ENCODE measurements at regions not wholly inside any gene's neighbourhood (a gene's known extent, or its start where the extent isn't known, plus 50 kb on each side); places are given as distances from the start of the nearest gene placed in this dataset.
"Not testable (repeated sequence)": the region's sequence is repeated elsewhere in the genome, so short reads cannot be mapped to it uniquely, and the experiment has no call there.

GRCh38 chr3:75242012-75242735, 422.0 kb upstream of the FRG2C start:
- DNase-seq (ENCODE audit: low spot score): no peak

- DNase-seq (ENCODE audit: low spot score): no peak
Observed at GRCh38 chr3:75248974-75249373, 415.2 kb upstream of the FRG2C start.

- DNase-seq (ENCODE audit: low spot score): no peak
Observed at GRCh38 chr3:75254685-75255084, 409.4 kb upstream of the FRG2C start.

GRCh38 chr3:75258825-75259683, 405.1 kb upstream of the FRG2C start:
- peak; percentile 22 for DNase-seq (ENCODE audit: low spot score)

DNA sequence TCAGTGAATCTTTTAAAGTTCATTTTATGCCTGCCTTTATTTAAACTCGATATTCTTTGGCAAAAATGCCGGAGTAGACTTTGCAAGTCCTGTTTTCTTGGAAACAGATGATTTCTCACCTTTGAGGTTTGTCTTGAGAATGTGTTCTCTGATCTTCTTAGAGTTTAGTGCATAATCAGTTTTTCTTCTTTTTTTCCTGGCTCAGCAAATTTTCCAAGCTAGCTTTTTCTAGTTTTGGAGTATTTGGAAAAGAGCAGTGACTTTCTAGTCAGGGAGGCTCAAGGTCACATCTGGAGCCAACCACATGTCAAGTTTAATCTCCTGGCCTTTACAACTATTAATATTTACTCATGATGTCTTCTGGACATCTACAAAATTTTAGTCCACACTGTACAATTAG, 403.2 kb upstream of the FRG2C start:
- DNase-seq (ENCODE audit: low spot score): not testable (repeated sequence)

GRCh38 chr3:75262661-75263060, 401.5 kb upstream of the FRG2C start:
- no peak for DNase-seq (ENCODE audit: low spot score)

DNA sequence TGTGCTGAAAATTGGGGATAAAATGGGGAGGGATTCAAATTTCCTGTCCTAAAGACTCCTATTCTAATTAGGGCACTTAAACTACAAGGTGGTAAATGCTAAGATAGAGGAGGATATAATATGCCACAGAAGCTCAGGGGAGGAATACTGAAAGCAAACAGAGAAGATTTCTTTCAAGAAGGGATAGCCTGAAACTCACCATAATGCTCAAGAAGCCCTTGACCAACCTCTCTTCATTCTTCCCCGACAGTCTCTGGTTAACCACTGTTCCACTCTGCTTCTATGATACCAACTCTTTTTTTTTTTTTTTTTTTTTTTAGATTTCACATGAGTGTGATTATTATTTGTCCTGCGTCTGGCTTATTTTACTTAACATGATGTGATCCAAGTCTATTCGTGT, 398.2 kb upstream of the FRG2C start:
- no peak for DNase-seq (ENCODE audit: low spot score)

GRCh38 chr3:75268576-75268975, 395.6 kb upstream of the FRG2C start:
- DNase-seq (ENCODE audit: low spot score): not testable (repeated sequence)

DNA sequence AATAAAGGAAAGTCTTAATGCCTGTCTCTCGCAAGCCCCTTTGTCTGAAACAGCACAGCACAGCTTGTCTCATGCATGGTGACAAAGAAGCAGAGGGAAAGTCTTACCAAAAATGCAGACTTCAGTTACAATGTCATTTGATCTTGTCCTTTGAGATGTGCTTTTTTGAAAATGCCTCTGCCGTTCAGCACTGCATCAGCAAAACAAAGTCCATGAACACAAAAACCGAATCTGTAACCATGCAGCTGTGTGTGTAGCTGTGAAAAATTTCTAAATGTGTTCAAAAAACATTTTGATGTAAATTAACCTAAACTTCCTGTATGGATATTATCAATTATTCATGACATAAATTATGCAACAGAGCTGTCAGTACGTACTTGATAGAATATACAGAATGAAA, 391.9 kb upstream of the FRG2C start:
- DNase-seq (ENCODE audit: low spot score): not testable (repeated sequence)

- DNase-seq (ENCODE audit: low spot score): no peak
Observed at GRCh38 chr3:75272691-75273090, 391.4 kb upstream of the FRG2C start.

DNA sequence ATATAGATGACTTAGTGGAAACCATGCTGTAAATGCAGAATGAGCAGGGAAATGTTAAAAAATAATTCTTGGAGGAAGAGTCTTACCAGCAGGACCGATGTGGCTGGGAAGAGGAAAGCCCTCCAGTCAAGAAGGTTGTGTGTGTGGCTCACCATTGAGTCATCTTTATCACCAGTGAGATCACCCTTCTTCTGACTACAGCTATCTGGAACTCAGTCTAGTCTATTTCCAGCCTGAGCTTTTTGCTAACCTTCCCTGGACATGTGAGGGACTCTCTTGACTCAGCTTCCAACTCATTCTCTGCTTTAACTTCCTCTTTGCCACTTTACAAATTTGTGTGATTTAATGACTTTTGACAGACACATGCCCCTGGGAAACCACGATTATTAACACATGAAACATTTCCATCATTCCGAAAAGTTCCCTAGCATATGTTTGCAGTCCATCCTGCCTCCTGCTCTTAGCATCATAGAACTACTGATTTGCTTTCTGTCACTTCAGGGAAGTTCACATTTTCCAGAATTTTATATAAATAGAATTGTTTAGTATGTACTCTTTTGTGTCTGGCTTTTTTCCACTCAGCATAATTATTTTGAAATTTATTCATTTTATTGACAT, 378.5 kb upstream of the FRG2C start:
- not testable (repeated sequence) for DNase-seq (ENCODE audit: low spot score)

DNA sequence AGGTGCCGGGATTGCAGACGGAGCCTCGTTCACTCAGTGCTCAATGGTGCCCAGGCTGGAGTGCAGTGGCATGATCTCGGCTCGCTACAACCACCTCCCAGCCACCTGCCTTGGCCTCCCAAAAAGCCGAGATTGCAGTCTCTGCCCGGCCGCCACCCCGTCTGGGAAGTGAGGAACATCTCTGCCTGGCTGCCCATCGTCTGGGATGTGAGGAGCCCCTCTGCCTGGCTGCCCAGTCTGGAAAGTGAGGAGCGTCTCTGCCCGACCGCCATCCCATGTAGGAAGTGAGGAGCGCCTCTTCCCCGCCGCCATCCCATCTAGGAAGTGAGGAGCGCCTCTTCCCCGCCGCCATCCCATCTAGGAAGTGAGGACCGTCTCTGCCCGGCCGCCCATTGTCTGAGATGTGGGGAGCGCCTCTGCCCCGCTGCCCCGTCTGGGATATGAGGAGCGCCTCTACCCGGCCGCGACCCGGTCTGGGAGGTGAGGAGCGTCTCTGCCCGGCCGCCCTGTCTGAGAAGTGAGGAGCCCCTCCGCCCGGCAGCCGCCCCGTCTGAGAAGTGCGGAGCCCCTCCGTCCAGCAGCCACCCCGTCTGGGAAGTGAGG, 375.1 kb upstream of the FRG2C start:
- not testable (repeated sequence) for DNase-seq (ENCODE audit: low spot score)

DNA sequence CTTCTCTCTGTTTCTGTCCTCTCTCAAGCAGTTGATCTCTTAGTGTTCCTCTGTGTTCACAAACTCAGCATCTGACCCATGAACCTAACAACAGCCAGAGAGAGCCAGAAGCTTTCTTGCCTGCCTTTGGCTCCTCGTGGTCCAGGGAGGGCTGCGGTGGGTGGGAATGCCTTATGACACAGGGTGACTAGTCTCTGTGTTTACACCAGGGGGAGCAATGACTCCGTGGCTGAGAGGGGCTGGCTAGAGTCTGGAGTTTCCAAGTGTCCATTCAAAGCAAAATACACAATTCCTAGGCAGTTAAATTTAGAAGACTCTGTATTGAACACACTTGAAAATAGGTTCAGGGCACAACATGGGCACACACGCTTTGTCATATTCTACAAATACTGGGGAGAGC, 370.0 kb upstream of the FRG2C start:
- DNase-seq (ENCODE audit: low spot score): peak; percentile 6

- no peak for DNase-seq (ENCODE audit: low spot score)
Observed at GRCh38 chr3:75295013-75295412, 369.1 kb upstream of the FRG2C start.

- DNase-seq (ENCODE audit: low spot score): no peak
Observed at GRCh38 chr3:75296858-75297257, 367.3 kb upstream of the FRG2C start.

DNA sequence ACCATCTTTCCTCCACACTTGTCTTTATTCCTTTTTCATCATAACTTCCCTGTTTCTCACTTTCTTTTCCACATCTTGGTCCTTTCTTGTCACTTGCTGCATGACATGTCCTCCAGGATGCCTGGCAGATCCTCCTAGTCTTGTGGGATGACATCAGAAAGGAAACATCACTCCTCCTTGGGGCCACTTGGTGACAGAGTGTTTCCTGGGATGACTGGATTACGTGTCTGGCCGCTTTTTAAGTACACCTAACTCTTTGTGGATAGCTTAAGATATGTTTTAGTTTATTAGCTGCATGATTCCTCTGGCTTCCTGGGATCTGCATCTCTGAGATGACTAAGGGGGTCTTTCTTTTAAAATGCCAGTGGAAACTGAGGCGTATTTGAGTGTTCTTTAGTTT, 363.5 kb upstream of the FRG2C start:
- no peak for DNase-seq (ENCODE audit: low spot score)

- not testable (repeated sequence) for DNase-seq (ENCODE audit: low spot score)
Observed at GRCh38 chr3:75301050-75301449, 363.1 kb upstream of the FRG2C start.

- no peak for DNase-seq (ENCODE audit: low spot score)
Observed at GRCh38 chr3:75303741-75304140, 360.4 kb upstream of the FRG2C start.

DNA sequence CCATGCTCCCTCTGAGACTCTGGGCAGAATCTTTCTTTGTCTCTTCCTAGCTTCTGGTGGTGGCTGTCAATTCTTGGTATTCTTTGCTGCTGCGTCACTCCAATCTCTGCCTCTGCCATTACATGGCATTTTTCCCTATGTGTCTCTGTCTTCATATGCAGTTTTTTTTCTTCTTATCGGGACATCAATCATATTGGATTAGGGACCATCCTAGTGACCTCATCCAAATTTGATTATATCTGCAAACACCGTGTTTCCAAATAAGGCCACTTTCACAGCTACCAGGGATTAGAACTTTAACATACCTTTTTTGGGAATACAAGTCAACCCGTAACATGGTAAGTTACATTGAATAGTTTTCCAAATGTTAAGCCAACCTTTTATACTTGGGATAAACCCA, 358.2 kb upstream of the FRG2C start:
- DNase-seq (ENCODE audit: low spot score): no peak

GRCh38 chr3:75311306-75311705, 352.8 kb upstream of the FRG2C start:
- DNase-seq (ENCODE audit: low spot score): not testable (repeated sequence)

DNA sequence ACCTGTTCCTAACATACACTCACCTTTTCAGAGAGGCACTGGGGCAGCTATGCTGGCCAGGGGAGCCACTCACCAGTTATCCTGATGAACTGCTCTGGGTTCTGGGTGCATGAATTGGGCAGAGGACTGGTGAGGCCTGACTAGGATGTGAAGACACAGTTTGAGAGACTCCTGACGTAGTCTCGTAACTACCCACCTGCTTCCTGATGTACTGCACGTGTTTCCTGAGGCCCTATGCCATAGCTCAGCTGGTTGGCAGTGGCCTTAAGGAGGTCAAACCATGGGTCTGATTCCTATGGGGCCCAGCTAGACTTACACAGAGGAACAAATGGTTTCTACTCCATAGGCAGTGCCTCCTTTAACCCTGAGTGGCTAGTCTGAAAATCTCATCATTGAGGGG, 351.7 kb upstream of the FRG2C start:
- not testable (repeated sequence) for DNase-seq (ENCODE audit: low spot score)

DNA sequence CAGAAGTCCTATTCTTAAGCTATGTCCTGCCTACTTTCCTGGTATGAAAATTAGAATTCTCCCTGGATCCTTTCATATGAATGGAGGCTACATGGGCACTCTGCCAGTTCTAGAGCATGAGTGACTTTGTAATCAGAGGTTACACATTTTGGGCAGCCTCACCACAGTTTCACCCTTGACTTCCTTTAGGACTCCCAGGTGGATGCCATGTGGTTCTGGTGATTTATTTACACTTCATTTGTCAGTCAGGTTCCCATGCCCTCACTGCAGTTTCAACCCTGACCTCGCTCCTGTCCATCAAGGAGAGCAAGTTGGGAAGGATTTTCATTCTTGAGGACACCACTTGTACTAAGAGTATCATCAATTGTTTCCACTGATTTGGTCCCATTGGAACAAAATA, 344.4 kb upstream of the FRG2C start:
- DNase-seq (ENCODE audit: low spot score): not testable (repeated sequence)

- no peak for DNase-seq (ENCODE audit: low spot score)
Observed at GRCh38 chr3:75320369-75320768, 343.8 kb upstream of the FRG2C start.

Measured in NAMALWA (cell line).